HG02852 (cell line): ENCODE measurements at regions not wholly inside any gene's neighbourhood (a gene's known extent, or its start where the extent isn't known, plus 50 kb on each side); places are given as distances from the start of the nearest gene placed in this dataset.

Source experiments
- ATAC-seq: cut with Tn5 transposase; IDR thresholded peaks from one replicate; pipeline ENCODE4 v1.9.1; 2021; ENCODE audit warnings: mild to moderate bottlenecking, moderate library complexity; ENCODE audit not compliant: unreplicated experiment

GRCh38 chr13:47396915-47397314 lies 500.1 kb upstream of the HTR2A start:
- ATAC-seq = no peak

GRCh38 chr13:47374741-47375140 lies 477.9 kb upstream of the HTR2A start:
- no peak for ATAC-seq

DNA sequence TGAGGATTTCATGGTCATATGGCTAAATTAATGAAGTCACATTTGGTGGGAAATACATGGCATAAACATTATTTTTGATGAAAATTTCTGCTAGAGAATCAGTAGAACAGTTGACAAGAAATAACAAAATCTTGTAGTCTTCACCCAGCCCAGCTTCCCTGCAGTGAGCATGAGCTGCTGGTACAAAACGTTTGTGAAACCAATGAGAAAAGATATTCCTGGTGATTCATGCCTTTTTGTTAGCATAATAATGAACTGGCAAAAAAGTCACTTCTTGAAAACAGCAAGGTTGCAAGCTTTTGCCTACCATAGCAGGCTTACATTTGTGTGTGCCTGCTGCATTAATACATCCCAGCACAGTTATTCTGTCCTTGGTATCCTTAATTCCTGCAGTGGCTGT lies 475.9 kb upstream of the HTR2A start:
- no peak for ATAC-seq

GRCh38 chr13:47351798-47352197 lies 454.9 kb upstream of the HTR2A start:
- no peak for ATAC-seq

DNA sequence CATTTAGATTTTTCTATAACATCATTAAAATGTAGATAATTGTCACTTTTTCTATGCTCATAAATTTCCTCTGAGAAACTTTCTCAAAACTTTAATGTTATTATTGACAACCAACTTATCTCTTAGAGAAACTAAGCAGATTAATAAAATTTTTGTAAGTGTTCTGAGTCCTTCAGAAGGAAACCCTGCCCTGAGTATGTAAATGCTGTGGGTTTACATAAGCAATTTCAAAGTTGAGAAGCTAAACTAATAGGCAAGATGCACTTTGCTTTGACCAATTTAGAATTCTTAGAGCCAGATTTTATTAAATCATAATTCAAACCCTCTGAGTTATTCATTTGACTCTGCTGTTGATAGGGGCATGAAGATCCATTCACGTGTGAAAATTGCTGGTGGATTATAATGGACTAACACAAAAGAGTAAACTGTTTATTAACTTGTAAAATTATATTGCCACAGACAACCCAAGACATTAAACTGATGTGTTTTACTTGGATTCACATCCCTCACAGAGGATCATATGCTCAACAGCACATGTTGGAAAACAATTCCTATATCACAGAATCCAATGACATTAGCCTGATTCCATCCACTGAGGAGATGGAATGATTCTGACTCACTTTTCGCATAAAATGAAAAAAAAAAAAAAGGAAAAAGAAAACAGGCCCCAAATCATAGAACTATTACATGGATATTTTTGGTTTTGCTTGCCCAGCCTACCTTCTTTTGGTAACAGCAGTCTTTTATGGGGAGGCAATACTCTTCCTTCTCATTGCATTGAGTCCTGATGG lies 453.7 kb upstream of the HTR2A start:
- no peak for ATAC-seq

GRCh38 chr13:47349211-47349610 lies 452.4 kb upstream of the HTR2A start:
- ATAC-seq = no peak

GRCh38 chr13:47337781-47338507 lies 441.1 kb upstream of the HTR2A start:
- no peak for ATAC-seq

GRCh38 chr13:47334173-47334572 lies 437.3 kb upstream of the HTR2A start:
- ATAC-seq = no peak

GRCh38 chr13:47332149-47332548 lies 435.3 kb upstream of the HTR2A start:
- ATAC-seq = no peak

- ATAC-seq = no peak
Observed at GRCh38 chr13:47330031-47330430, 433.2 kb upstream of the HTR2A start.

DNA sequence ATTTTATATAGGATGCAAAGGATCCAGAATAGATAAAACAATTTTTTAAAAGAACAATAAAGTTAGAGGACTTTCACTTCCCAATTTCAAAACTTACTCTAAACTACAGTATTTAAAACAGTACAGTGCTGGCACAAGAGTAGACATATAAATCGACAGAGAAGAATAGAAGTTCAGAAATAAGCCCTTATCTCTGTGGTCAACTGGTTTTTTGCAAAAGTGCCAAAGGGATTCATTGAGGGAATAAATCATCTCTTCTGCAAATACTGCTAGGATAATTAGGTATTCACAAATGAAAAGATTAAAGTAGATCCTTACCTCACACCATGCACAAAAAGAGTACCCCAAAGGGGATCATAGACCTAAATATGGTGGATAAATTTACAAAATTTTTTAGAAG lies 431.0 kb upstream of the HTR2A start:
- ATAC-seq = no peak

- no peak for ATAC-seq
Observed at GRCh38 chr13:47326061-47326460, 429.2 kb upstream of the HTR2A start.

DNA sequence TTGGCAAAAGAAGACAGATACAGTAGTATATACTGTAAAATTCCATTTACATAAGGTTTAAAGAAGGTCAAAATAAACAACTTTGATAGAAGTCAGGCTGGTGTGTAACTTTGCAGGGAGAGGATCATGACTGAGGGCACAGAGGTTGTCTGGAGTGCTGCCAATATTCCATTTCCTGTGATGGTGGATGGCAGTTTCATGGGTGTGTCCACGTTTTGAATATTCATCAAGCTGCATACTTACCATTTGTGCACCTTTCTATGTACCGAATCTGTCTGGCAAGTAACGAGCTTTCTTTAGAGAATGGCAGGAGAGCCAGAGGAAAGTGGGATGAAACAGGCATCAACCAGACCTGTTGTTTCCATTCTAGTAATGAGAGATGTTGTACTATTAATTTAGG lies 420.5 kb upstream of the HTR2A start:
- ATAC-seq = no peak

GRCh38 chr13:47310401-47310800 lies 413.5 kb upstream of the HTR2A start:
- ATAC-seq = no peak

- no peak for ATAC-seq
Observed at GRCh38 chr13:47306991-47307390, 410.1 kb upstream of the HTR2A start.

DNA sequence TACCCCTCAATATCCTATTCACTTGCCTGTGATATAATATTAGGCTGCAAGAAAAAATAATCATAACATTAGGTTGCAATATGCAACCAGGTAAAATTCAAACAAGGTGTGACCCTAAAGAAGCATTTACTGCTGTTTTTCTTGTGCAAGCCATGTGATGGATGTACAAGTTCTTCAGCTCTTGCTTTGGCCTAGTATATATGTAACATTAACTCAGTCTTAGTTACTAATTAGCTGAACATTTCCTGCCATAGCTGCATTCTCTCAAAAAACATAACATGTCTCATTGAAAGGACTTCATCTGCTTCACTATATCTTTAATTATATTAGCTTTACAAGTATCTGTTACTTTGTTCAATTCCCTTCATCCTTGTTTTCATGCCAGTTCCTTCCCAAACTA lies 406.8 kb upstream of the HTR2A start:
- no peak for ATAC-seq

DNA sequence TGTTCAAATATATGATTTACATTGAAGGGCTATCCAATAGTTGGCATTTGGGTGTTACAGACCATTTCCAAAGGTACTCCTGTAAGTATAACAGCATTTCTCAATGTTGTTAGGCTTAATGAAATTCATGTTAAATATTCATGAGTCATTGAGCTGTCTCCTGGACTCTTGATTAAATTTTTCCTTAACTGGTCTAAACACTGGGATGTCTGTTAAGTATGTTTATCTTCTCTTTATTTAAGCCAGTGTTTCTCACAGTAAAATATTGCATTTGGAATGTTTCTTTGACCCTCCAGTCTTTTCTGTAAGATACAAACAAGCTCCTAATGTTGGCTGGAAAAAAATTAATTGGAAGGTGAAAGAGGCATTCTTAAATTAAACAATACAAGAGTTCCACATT lies 402.5 kb upstream of the HTR2A start:
- ATAC-seq = no peak

DNA sequence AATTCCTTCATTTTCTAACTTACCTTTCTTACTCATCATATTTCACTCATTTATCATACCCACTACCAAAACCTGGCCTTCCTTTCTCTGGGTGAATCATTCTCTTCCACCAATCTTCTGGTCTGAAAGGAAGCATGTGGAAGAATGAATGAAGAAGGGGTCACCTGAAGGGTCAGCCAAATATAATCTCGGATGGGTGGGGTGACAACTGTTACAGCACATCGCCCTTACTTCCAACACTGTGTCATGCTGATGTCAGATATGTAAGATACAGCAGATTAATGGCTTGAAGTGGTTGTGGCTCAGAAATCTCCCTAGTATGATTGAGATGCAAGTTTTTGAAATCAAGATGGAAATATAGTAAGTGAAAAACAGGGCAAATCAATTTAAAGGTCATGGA lies 401.7 kb upstream of the HTR2A start:
- no peak for ATAC-seq

DNA sequence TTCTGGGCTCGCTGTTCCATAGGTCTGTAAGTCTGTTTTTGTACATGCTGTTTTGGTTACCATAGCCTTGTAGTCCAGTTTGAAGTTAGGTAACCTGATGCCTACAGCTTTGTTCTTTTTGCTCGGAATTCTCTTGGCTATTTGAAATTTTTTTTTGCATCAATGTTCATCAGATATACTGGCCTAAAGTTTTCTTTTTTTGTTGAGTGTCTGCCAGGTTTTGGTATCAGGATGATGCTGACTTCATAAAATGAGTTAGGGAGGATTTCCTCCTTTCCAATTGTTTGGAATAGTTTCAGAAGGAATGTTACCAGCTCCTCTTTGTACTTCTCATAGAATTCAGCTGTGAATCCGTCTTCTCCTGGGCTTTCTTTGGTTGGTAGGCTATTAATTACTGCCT lies 397.8 kb upstream of the HTR2A start:
- ATAC-seq = no peak

GRCh38 chr13:47291107-47291656 lies 394.3 kb upstream of the HTR2A start:
- ATAC-seq = no peak

- no peak for ATAC-seq
Observed at GRCh38 chr13:47289567-47289966, 392.7 kb upstream of the HTR2A start.

DNA sequence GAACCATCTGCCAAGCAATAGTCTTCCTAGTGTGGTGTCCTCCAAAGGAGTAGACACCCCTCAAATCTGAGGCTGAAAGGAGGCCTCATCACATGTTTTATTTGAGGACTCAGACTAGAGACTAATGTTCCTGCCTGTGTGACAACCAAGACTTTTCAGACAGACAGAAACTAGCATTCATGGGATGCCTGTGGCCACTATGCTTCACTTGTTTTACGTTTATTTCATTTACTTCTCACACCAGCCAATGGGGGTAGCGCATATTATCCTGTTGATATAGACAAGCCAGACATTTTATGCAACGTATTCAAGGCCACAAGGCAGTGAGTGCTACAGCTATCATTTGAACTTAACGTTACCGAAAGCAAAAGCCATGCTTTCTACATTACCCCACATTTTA lies 391.7 kb upstream of the HTR2A start:
- no peak for ATAC-seq
